CD4-positive, alpha-beta T cell (primary cell): ENCODE measurements at regions not wholly inside any gene's neighbourhood (a gene's known extent, or its start where the extent isn't known, plus 50 kb on each side); places are given as distances from the start of the nearest gene placed in this dataset.

Experiments
- ATAC-seq: fragments of 200-7000 bp; cut with Tn5 transposase; one replicate; pipeline ENCODE4 v1.10.0; 2022; ENCODE audit warnings: mild to moderate bottlenecking; ENCODE audit not compliant: poor library complexity
- CTCF ChIA-PET: fragments of 350-600 bp; sonication (Branson Sonifier 250); formaldehyde crosslinking; loops from one replicate; lab custom pipeline; 2021; ENCODE audit warnings: antibody characterized with exemption, inconsistent platforms; lab: Charles Lee
- POLR2A ChIA-PET: fragments of 350-600 bp; sonication (Branson Sonifier 250); formaldehyde crosslinking; loops from one replicate; lab custom pipeline; 2021; ENCODE audit warnings: antibody characterized with exemption, inconsistent platforms; lab: Charles Lee
- DNase-seq, 14 experiments: peaks; one replicate each; pipeline ENCODE4 v3.0.0-alpha.2; 2013 to 2020; ENCODE audit warnings: mixed read lengths in 2 of 14
- H3K27ac ChIP-seq, 2 donors: one replicate each; pipeline versions ENCODE4 v1.5.1 to v1.7.0; 2013; ENCODE audit warnings: low read length in 2 of 2, low read depth in 1 of 2, mild to moderate bottlenecking in 1 of 2
- H3K27me3 ChIP-seq, 2 experiments: 1 replicate in 1 of 2; 2 replicates in 1 of 2; pipeline versions ENCODE4 v1.6.1 to v1.7.0; 2013; ENCODE audit warnings: low read length in 2 of 2, control low read depth in 1 of 2, mild to moderate bottlenecking in 1 of 2, moderate library complexity in 1 of 2; ENCODE audit not compliant: insufficient read depth in 2 of 2, control insufficient read depth in 1 of 2
- H3K36me3 ChIP-seq: one replicate; pipeline ENCODE4 v1.6.1; 2013; ENCODE audit warnings: low read length, control low read depth; ENCODE audit not compliant: insufficient read depth
- H3K4me1 ChIP-seq: one replicate; pipeline ENCODE4 v1.6.1; 2013; ENCODE audit warnings: low read length, control low read depth; ENCODE audit not compliant: insufficient read depth
- H3K4me3 ChIP-seq: one replicate; pipeline ENCODE4 v1.5.1; 2013; ENCODE audit warnings: mild to moderate bottlenecking, low read length, moderate library complexity
- H3K9me3 ChIP-seq, 2 experiments: 1 replicate in 1 of 2; 2 replicates in 1 of 2; pipeline versions ENCODE4 v1.6.1 to v1.7.0; 2013; ENCODE audit warnings: low read length in 2 of 2, mild to moderate bottlenecking in 2 of 2, control low read depth in 1 of 2, moderate library complexity in 1 of 2; ENCODE audit not compliant: control insufficient read depth in 1 of 2, insufficient read depth in 1 of 2
- H3K27ac Mint-ChIP-seq: one replicate; pipeline ENCODE4 v1.8.0; 2020; ENCODE audit warnings: mixed read lengths
- H3K27me3 Mint-ChIP-seq: one replicate; pipeline ENCODE4 v1.8.0; 2021; ENCODE audit warnings: mixed read lengths
- H3K36me3 Mint-ChIP-seq: one replicate; pipeline ENCODE4 v1.8.0; 2021; ENCODE audit warnings: low read depth, mixed read lengths
- H3K4me1 Mint-ChIP-seq: one replicate; pipeline ENCODE4 v1.8.0; 2021; ENCODE audit warnings: low read depth, mixed read lengths
- H3K4me3 Mint-ChIP-seq: one replicate; pipeline ENCODE4 v1.8.0; 2020; ENCODE audit warnings: mild to moderate bottlenecking, mixed read lengths
- H3K9me3 Mint-ChIP-seq: one replicate; pipeline ENCODE4 v1.8.0; 2020; ENCODE audit warnings: mixed read lengths
- CTCF ChIP-seq: fragments of 200-600 bp; IDR thresholded peaks from one replicate; pipeline ENCODE4 v1.8.0; 2022; ENCODE audit warnings: antibody characterized with exemption, mild to moderate bottlenecking
- intact Hi-C, 2 experiments: fragments of 100-400 bp; cut with DNase I in 1 of 2; cut with micrococcal nuclease in 1 of 2; formaldehyde crosslinking; loops; one replicate each; pipeline versions ENCODE4 v1.15.1 to v1.9.0; 2023 to 2025; cut with DNase I, micrococcal nuclease

GRCh38 chr1:5596651-5597050 lies 395.6 kb downstream of the NPHP4 start:
- Histone ChIP-seq H3K27ac (no peak overlapping the region), H3K27me3 (no peaks in the 10 kb centered on the region), H3K36me3 (no peaks in the 10 kb centered on the region), H3K4me1 (no peaks in the 10 kb centered on the region), H3K9me3 (peaks cover 0 to 11% of the 10 kb centered on the region in 2 experiments), H3K4me3 (no peak overlapping the region)
- ChIA-PET POLR2A (no interaction called here), CTCF (no interaction called here)
- H3K36me3 Mint-ChIP-seq, result no peaks in the 10 kb centered on the region
- H3K4me3 Mint-ChIP-seq, result no peak overlapping the region
- DNase-seq (peak in 1 of 14 experiments; percentile 15), ATAC-seq (no peak)
- intact Hi-C loops, result no loop called here
- no peaks in the 10 kb centered on the region for H3K4me1 Mint-ChIP-seq
- peaks cover 2% of the 10 kb centered on the region for H3K9me3 Mint-ChIP-seq
- peaks cover 9% of the 10 kb centered on the region for H3K27me3 Mint-ChIP-seq
- no peak overlapping the region for H3K27ac Mint-ChIP-seq
- TF ChIP-seq CTCF, result no peak

GRCh38 chr1:5595531-5596170 lies 396.6 kb downstream of the NPHP4 start:
- Mint-ChIP-seq H3K27me3 (peaks cover 5% of the 10 kb centered on the region), H3K36me3 (no peaks in the 10 kb centered on the region), H3K9me3 (peaks cover 7% of the 10 kb centered on the region), H3K4me3 (no peak overlapping the region), H3K4me1 (no peaks in the 10 kb centered on the region), H3K27ac (no peak overlapping the region)
- Histone ChIP-seq H3K36me3 (no peaks in the 10 kb centered on the region), H3K4me3 (no peak overlapping the region), H3K27me3 (no peaks in the 10 kb centered on the region), H3K9me3 (peaks cover 0 to 11% of the 10 kb centered on the region in 2 experiments), H3K27ac (no peak overlapping the region), H3K4me1 (no peaks in the 10 kb centered on the region)
- no peak for TF ChIP-seq CTCF
- POLR2A ChIA-PET, result no interaction called here
- ATAC-seq (no peak), DNase-seq (no peak)
- CTCF ChIA-PET, result no interaction called here
- intact Hi-C loops, result no loop called here

GRCh38 chr1:5594056-5594956 lies 397.9 kb downstream of the NPHP4 start:
- Histone ChIP-seq H3K4me1 (no peaks in the 10 kb centered on the region), H3K27me3 (no peaks in the 10 kb centered on the region), H3K4me3 (no peak overlapping the region), H3K27ac (no peak overlapping the region), H3K36me3 (no peaks in the 10 kb centered on the region), H3K9me3 (peaks cover 0 to 11% of the 10 kb centered on the region in 2 experiments)
- ATAC-seq (no peak), DNase-seq (peak in 1 of 14 experiments; percentile 19)
- no peaks in the 10 kb centered on the region for H3K36me3 Mint-ChIP-seq
- ChIA-PET CTCF (interaction anchor here (0.6 kb wide), 1 partner anchor 151 kb away, joined by 4 read pairs; no protein-coding TSS in a partner anchor), POLR2A (no interaction called here)
- intact Hi-C loops, result no loop called here
- H3K27me3 Mint-ChIP-seq, result peaks cover 5% of the 10 kb centered on the region
- H3K9me3 Mint-ChIP-seq, result peaks cover 10% of the 10 kb centered on the region
- no peaks in the 10 kb centered on the region for H3K4me1 Mint-ChIP-seq
- H3K27ac Mint-ChIP-seq, result no peak overlapping the region
- H3K4me3 Mint-ChIP-seq, result no peak overlapping the region
- TF ChIP-seq CTCF, result no peak
